GM12873 (cell line): ENCODE measurements at regions not wholly inside any gene's neighbourhood (a gene's known extent, or its start where the extent isn't known, plus 50 kb on each side); places are given as distances from the start of the nearest gene placed in this dataset.

ENCODE experiments used
- TF ChIP-seq, protein P1 (sequence below): IDR thresholded peaks from 2 replicates; pipeline ENCODE4 v1.5.1; 2012; ENCODE audit warnings: low read depth, mild to moderate bottlenecking, moderate library complexity, low read length, control low read depth; ENCODE audit not compliant: insufficient read depth; ENCODE audit errors: missing control alignments

DNA sequence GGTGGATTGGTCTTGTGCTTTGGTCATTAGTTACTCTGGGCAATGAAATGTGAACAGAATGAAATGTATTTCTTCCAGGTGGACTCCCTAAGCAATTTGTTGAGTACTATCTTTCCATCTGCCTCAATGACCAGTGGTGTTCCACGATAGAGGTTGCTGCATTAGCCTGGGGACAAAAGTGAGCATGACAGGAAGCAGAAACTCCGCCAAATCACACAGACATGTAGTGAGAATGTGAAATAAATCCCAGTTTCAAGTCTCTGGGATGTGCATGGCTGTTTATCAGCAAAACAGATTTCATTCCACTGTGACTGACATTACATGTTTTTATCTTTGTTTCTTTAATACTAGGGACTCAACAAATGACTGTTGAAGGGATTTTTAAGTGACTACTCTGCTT is 63.3 kb upstream of the DCBLD2 start:
- TF ChIP-seq, protein P1, sequence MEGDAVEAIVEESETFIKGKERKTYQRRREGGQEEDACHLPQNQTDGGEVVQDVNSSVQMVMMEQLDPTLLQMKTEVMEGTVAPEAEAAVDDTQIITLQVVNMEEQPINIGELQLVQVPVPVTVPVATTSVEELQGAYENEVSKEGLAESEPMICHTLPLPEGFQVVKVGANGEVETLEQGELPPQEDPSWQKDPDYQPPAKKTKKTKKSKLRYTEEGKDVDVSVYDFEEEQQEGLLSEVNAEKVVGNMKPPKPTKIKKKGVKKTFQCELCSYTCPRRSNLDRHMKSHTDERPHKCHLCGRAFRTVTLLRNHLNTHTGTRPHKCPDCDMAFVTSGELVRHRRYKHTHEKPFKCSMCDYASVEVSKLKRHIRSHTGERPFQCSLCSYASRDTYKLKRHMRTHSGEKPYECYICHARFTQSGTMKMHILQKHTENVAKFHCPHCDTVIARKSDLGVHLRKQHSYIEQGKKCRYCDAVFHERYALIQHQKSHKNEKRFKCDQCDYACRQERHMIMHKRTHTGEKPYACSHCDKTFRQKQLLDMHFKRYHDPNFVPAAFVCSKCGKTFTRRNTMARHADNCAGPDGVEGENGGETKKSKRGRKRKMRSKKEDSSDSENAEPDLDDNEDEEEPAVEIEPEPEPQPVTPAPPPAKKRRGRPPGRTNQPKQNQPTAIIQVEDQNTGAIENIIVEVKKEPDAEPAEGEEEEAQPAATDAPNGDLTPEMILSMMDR, result no peak

DNA sequence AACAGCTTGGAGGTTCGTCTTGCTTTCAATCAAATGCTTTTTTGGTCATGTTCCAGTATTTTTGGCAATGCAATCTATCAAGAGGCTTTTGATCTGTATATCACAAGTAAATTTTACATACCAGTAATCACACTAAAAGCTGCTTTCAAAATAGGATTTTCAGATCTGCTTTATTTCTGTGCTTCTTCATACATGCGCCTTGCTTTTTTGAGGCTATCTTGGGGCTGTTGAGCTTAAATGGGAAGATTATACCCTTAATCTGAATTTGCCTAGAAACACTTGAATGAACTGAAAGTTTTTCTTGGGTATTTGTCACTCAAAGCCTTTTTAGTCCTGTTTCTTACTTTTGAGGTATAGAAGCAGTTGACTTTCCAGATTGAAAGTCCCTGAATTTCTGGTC is 62.1 kb upstream of the DCBLD2 start:
- TF ChIP-seq, protein P1, result no peak

DNA sequence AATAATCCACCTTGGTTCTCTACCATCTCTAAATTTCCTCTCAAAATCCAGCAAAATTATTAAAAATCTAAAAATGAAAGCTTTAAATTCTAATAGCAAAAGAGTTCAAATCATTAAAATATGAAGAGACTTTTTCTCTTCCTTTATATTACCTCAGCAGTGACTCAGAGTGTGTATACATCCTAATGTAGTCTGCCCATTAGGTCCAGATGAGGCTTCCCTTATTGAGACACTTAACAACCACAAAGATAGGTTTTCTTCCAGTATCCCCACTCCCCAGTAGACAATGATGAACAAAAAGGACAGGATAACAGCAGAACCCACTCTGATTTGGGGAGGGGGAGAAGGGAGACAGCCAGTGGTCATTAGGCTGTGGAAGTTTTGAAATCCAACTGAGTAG is 61.5 kb upstream of the DCBLD2 start:
- TF ChIP-seq, protein P1, result no peak

DNA sequence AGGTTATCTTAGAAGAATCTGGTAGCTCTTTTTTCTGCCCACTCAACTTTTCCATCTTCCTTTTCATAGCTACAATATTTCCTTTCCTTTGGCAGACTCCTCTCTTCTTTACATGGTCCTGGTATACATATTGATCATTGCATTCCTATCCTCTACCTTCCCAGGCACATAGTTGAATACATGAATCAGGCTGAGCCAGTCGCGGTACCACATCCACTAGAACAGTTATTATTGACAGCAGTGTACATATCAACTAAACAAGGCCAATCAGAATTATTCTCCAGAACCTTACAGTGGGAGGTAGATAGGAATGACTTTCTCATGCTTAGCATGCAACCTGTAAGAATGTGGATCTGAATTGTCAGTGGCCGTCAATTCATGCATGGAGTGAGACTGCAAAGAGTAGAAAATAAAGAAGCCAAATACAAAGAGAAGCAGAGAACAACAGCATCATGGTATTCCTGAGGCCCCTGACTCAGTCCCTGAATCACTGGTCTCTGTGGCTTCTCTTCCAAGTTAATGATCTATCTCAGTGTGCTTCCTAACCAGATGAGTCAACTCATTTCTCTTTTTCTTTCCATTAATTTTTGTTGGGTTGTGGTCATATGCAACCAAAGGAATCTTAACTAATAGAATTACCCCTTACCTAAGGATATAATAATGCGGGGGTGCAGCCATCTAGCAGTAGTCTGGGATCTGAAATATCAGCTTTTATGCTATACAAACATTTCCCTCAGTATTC is 60.9 kb upstream of the DCBLD2 start:
- TF ChIP-seq, protein P1, result no peak

DNA sequence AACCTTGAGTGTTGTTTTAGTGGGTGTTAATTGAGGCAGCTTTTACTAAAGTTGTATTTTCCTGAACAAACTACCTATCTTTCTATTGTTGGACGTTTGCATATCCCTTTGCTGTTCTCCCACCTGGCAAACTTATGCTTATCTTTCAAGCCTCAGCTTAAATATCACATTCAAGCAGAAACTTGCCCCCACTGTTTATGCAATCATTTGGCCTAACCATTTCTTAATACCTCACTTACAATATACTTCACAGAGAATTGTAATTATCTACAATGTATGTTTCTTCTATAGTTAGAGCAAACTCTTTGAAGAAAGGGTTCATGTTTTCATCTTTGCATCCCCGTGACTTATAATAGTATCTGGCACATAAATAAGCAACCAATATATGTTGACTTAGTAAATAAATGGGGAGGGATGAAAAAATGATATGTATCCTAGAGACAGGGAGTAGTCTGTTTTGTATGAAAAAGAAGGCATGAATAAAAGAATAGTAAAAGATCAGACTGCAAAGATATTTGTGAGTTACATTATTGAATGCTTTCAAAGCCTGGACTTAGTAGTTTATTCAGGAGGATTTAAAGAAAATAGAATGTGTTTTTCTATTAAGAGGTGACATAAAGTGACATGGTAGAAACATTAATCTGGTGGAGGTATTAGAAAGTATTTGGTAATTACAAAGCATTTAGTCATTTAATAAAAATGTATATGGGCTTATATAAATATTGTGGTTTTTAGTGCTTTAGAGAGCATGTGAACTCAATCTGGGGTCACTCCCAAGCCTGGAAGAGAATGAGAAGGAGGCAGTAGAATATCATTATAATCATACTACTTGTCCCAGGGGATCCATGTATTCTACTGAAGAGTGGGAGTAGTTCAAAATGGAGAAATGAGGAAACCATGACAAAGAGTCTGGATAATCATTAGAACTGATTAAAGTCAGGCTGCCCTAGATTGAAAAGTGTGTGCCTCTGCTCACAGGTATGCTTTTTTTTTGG is 60.0 kb upstream of the DCBLD2 start:
- TF ChIP-seq, protein P1, result no peak

DNA sequence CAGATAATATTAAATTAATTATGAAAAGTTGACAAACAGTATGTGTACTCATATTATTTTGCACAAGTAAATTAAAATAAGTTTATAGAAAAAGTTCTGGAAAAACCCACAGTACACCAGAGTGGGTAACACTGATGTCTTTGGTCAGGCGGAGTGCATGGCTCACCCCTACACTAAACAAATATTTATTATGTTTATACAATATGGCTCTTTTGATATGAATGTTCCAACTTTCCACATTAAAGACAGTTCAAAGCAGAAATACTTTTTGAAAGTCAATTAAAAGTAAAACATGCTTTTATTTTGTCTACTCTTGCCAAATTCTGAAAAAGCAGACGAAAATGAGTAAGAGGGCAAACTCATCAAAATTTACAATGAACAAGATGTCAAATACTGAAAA is 56.2 kb upstream of the DCBLD2 start:
- TF ChIP-seq, protein P1, result no peak

DNA sequence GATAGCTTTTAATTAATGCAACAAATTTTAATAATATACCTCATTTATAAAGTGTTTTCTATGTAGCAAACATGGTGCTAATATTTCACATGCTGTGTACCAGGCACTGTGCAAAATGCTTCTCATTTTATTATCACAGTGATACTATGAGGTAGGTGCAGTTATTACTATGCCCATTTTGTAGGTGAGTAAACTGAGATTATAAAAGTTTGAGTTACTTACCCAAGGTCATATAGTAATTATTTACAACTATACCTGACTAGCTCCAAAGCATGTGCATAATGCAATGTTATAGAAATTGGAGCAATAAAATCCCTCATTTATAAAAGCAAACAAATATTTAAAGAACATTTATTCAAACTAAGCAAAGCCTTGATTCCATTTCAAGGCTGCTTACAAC is 54.5 kb upstream of the DCBLD2 start:
- TF ChIP-seq, protein P1, result no peak
